DMS 273 (cell line): ENCODE measurements at regions not wholly inside any gene's neighbourhood (a gene's known extent, or its start where the extent isn't known, plus 50 kb on each side); places are given as distances from the start of the nearest gene placed in this dataset.

Source experiments
- DNase-seq: peaks from one replicate; lab custom pipeline; 2025; ENCODE audit not compliant: unreplicated experiment; lab: John Stamatoyannopoulos, UW

- DNase-seq = peak; percentile 71
Observed at GRCh38 chr7:153381275-153382040, 621.9 kb downstream of the ACTR3B start.

- DNase-seq = no peak
Observed at GRCh38 chr7:153382641-153383101, 623.1 kb downstream of the ACTR3B start.

DNA sequence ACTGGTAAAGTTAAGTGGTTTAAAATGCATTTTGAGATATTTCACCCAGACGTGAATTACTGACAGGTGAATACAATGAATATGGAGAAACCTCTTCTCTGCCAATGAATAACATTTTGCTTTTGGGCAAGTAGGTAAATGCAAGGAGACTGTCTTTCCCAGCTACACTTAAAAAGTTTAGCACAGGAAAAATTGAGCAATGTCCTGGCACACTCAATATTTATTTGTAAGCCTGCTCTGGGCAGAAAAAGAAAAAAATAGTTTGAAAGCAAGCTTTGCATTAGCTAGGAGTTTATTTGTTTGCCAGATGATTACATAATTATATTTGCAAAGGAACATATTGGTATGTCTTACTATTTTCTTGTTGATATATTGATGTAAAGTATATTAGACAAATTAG, 624.2 kb downstream of the ACTR3B start:
- DNase-seq = no peak

GRCh38 chr7:153385502-153385901, 626.0 kb downstream of the ACTR3B start:
- no peak for DNase-seq

DNA sequence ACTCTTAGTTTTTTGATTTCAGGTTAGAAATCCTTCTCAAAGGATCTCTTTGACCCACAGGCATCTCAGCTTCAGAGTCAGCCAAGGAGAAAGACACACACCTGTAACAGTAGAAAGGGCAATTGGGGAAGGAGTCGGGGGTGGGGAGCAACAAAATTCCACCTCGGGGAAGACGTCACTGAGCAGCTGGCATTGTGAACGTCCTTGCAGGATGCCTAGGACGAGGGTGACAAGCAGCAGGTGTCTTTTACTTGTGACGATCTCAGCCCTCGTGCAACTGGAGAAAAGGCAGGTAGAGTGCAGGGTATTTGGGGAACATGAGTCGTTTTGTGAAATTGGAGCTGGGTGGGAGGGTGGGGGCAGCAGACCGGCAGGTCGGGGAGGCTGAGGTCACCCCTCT, 627.0 kb downstream of the ACTR3B start:
- DNase-seq = no peak

DNA sequence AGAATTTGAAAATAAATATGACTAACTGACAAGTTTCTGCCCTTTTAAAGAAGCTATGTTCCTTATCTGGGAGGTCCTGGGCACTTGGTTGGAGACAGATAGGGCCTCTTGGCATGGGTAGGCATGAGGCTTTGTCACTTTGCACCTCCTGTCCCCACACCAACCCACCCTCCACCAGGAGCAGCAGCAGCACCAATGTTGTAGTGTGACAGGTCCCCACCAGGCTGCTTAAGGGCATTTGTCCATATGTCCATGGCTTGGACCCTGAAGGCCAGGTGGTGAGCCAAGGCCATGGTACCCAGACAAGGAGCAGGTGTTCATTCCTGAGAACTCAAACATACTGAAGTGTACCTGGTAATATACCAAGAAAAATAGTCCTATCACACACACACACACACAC, 629.1 kb downstream of the ACTR3B start:
- no peak for DNase-seq

DNA sequence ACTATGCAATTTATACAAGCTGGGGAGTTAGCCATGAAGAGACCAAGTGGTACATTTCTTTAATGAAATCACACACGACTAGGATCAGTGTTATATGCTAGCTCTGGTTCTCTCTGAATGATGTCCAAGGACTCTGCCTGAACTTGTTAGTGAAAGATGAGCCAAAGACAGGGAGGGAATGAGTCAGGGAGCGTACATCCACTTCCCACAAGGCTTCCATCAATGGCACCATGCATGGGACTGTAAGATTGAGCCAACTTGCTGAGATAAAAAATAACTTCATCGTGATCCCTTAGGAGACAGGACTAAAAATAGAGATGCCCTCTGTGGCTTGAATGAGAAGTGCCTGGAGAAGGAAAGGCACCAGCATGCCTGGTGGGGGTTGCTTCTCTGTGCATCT, 629.7 kb downstream of the ACTR3B start:
- DNase-seq = no peak

DNA sequence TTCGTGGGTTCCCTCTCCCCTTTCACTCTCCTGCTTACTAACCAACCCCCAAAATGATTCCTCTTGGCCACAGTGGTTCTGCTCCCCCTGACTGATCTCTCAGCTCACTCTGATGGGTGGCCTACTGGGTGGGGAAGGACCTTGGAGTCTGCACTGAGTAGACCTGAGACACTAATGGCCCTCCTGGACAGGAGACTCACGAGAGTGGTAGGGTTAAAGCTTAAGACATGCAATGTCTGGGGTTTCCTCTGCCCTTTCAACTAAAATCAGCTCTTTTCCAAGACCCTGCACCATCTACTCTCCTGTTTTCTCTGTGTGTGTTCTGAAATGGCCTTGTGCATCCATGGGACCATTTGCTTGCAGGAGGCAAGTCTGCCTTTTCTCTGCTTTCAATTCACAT, 631.4 kb downstream of the ACTR3B start:
- DNase-seq = no peak

DNA sequence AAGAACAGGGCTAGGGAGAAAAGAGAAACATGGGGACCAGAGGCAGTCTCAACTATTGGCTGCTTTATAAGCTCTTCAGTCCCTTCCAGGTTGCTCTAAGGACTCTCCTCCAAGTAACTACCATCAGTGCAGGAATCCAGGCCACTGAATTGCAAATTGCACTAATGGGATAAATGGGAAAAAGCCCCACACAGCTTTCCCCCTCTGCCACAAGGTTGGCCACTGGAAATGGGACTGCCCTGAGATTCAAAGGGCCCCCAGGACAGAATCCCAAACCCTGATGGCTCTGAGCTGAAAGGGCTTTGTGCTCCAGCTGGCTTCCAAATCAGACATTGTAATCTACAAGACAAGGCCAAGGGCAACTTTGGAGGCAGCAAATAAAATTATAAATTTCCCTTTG, 633.2 kb downstream of the ACTR3B start:
- no peak for DNase-seq

DNA sequence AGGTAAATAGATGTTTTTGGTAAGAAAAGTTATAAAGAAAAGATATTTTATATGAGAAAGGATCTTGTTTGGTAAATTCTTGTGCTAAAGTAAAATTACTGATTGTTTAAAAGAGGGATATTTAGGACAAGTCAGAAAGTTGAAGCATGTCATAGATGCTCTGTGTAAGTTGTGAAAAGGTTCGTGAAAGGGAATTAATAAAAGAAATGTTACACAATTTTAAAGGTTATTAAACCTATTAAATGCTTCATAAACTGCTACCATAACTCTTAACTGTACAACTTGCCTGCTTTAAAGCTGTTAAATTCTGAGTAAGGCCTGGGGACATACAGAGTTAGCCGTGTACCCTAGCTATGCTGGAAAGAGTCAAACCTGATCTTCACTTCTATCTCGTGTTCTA, 634.1 kb downstream of the ACTR3B start:
- DNase-seq = no peak

- no peak for DNase-seq
Observed at GRCh38 chr7:153396475-153396874, 636.9 kb downstream of the ACTR3B start.

DNA sequence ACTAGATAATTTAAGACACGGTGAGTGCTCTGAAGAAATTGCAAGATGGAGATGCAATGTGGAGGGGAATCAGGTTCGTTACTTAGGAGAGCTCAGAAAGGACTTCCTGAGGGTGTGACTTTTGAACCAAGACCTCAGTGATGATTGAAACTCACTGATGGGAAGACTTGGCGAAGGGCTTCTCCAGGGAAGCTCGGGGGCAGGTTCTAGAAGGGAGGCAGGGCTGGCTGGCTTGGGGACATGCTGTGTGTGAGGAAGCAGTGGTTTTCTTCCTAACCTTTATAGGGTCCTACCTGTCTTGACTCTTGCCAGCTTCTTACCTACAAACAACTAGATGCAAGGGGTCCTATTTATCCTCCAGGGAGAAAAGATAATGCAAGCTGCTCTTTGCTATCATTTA, 637.9 kb downstream of the ACTR3B start:
- DNase-seq = no peak

GRCh38 chr7:153397906-153398305, 638.4 kb downstream of the ACTR3B start:
- no peak for DNase-seq

DNA sequence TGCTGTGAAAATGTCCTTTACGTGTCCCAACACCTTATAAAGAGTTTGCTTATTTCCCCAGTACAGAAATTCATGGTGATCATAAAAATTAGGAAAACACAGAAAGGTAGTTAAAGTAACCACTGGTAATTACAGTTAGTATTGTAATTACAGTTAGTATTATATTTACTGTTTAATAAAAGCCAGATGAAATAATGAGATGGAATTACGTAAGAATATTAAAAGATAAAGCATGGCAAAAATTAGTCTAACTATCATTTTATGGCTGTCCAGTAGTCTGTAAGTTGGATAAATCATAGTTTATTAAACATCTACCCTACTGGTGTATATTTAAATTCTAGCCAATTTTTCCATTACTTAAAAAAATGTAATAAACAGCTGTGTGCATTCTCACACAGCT, 638.8 kb downstream of the ACTR3B start:
- no peak for DNase-seq

DNA sequence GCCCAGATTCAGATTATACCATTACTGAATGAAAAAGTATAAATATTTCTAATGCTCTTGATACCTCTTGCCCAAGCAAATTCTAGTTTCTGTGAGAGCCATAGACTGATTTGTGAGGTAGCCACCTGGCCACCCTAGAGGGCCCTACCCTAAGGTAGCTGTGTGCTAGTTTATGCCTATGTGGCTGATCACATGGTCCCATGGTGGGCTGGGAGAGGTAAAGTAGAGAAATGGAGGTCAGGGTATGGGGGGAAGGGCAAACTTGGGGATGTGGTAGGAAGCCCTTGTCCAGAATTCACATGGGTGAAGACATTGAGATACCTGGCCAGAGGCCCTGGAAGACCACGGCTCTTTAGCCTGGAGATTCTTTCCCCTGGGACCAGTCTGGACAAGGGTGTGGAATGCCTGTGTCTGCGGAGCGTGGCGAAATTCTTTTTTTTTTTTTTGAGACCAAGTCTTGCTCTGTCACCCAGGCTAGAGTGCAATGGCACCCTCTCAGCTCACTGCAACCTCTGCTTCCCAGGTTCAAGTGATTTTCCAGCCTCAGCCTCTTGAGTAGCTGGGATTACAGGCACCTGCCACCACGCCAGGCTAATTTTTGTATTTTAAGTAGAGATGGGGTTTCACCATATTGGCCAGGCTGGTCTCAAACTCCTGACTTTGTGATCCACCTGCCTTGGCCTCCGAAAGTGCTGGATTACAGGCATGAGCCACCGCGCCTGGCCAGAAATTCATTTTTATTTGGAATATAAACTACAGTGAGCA, 639.4 kb downstream of the ACTR3B start:
- DNase-seq = no peak

GRCh38 chr7:153399554-153399940, 640.0 kb downstream of the ACTR3B start:
- DNase-seq = no peak

DNA sequence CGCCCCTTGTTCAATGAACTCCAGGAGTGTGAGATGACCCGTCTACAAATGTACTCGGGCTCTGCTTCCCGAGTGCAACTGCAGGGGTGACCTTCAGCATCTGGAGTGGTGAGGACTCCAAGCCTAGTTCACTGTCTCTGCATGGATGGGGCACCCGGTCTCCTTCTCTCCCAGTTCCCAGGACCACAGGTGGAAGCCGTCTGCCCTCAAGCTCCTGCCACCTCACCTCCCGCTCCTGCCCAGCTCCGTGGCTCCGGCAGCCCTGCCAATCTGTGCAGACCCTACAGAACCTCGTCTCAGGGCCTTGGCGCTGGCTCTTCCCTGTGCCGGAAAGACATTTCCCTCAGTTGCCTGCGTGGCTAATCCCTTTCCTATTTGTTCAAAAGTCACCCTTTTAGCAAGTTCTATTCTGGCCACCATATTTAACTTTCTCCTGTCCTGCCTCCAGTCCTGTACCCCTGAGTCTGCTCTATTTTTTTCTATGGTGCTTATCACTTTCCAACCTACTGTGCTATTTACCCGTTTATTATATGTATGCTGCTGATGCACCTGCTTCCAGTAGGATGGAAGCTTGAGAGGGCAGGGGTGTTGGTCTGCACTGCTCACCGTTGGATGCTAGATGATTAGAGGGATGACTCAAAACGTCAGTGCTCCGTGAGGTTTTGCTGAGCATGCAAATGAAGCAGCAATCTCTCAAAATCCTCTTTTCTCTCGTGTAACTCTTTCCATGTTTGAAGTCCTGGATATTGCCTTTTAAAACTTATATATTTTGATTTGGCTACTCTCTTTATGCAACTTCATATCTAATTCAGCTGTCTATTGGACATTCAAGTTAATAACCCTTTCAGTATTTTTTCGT, 641.4 kb downstream of the ACTR3B start:
- no peak for DNase-seq

- no peak for DNase-seq
Observed at GRCh38 chr7:153401795-153402720, 642.5 kb downstream of the ACTR3B start.

DNA sequence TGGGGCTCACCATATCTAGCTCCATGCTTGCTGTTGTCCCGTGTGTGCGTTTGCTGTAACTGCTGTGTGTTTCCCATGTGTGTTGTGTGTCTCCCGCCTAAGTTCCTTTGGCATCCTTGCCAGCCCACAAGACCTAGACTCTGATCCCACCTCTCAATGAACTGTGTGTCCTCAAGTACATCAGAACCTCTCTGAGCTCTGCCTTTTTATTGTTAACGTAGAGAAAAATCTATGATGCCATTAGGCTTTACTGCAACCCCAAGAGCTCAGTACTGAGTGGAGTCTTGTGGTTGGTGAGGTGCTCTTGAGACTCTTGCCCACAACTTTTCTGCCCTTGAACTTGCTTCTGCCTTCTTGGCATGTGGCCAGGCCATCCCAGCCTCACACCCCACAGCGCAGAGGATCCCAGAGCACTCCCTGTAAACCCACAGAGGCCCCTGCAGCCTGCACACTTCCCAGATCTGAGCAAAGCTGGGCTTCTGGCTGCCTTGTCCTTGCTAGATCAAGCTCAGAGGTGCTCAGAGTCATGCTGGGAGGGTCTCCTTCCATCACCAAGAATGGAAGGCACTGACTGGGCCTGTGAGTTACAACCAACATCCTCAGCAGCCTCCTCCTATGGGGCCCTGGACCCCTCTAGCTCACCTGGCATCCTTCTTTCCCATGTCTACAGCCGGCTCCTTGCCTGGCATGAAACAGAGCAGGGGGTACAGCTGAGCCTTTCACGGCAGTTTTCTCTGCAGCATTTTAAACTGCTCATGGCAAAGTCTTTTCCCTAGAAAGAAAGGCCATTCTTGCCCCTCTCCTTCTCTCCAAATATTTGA, 643.4 kb downstream of the ACTR3B start:
- DNase-seq = no peak

DNA sequence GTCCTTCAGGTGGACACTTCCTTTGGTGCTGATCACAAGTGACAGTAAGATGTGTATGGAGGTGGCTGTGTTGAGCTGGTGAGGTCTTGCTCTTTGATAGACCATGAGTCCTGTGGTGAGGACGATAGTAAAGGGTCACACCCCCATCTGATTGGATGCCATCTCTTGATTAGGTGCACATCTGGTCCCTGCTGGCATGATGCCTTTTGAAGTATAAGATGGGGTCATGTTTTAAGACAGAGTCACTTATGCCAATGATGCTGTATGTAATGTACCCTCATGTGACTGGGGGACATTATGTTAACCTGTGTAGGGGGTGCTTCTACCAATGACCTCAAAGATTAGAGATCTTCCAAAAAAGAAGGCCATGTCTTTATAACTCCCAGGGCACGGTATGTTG, 644.6 kb downstream of the ACTR3B start:
- no peak for DNase-seq
